Right lobe of liver (tissue), 4 donors: ENCODE measurements at regions not wholly inside any gene's neighbourhood (a gene's known extent, or its start where the extent isn't known, plus 50 kb on each side); places are given as distances from the start of the nearest gene placed in this dataset.

Experiments
- CTCF ChIP-seq, 4 donors: fragments of 200-600 bp in 3 of 4; fragments of 450-650 bp in 1 of 4; IDR thresholded peaks; one replicate each; pipeline versions ENCODE4 v1.5.1 to v1.8.0; 2016 to 2022; ENCODE audit warnings: antibody characterized with exemption in 4 of 4, mild to moderate bottlenecking in 2 of 4
- POLR2A ChIP-seq: fragments of 450-650 bp; IDR thresholded peaks from one replicate; pipeline ENCODE4 v1.6.1; 2017; ENCODE audit warnings: antibody characterized with exemption, mild to moderate bottlenecking
- donor health status: DM: no; HTN: no; CAD: no.
- donor health status: DM: no; HTN: no; CAD: no.
- donor health status: DM: no; HTN: yes; CAD: no.

- no peak for TF ChIP-seq POLR2A
- no peak for TF ChIP-seq CTCF (IDR thresholded peaks at IDR 0.05)
These were observed 50.5 kb upstream of the FAM9C start for GRCh38 chrX:13094828-13095341.
